GM18861 (cell line): ENCODE measurements at regions not wholly inside any gene's neighbourhood (a gene's known extent, or its start where the extent isn't known, plus 50 kb on each side); places are given as distances from the start of the nearest gene placed in this dataset.
"Not testable (repeated sequence)": the region's sequence is repeated elsewhere in the genome, so short reads cannot be mapped to it uniquely, and the experiment has no call there.

Source experiments
- ATAC-seq: cut with Tn5 transposase; IDR thresholded peaks from one replicate; pipeline ENCODE4 v1.9.1; 2021; ENCODE audit not compliant: unreplicated experiment

DNA sequence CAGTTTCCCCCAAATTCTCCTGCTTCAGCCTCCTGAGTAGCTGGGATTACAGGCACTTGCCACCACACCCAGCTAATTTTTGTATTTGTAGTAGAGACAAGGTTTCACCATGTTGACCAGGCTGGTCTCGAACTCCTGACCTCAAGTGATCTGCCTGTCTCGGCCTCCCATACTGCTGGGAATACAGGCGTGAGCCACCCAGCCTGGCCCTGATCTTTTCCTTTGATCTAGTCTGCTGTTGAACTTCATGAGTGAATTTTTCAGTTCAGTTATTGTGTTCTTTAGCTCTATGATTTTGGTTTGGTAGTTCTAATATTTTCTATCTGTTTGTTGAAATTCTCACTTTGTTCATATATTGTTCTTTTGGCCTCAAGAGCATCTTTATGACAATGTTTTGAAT, 83.4 kb upstream of the RAP2C start:
- not testable (repeated sequence) for ATAC-seq

DNA sequence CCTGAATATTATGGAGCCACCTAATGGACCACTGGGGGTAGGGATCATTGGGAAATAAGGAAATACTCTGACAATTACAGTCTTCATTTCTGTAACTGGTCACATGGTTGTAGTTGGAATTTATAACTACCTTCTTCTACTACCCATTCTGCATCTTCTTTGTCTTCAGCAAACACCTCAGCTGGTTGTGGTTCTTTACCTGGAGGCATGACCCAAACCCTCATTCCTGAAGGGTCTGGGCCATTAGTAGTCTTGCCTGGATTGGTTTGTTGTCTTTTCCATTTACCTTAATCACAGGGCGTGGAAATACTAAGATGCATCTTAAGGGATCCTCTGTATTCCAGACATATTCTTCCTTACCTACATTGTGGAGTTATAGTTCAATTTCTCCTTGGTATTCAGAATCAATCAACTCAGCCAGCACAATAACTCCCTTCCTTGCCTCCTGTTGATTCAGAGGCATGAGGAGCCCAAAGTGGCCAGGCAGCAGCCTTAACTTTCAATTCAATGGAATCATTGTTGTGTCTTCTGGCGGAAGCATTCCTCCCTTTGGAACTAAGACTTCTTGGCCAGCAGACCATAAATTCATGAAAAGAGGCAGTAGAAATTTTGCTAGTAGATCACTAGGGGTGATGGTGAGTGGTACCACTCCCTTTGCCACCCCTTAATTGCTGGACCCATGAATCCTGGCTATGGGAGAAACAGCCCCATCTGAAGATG, 75.7 kb upstream of the RAP2C start:
- ATAC-seq = no peak

DNA sequence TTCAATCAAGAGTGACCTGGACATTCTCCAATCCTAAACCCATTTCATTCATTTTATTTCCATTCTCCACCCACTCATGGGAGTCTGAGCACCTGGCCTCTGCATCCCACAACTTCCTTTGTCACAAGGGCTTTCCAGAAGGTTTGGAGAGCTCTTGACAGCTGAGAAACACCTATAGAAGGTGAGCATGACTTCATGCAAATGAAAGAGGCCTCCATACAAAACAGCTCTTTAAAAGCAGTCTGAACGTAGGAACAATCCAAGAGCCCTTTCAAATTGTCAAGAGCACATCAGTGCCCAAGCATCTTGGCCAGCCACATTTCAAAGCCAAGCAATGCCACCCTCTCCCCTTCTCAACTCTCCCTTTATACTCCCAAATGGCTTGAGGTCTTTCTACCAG, 74.9 kb upstream of the RAP2C start:
- no peak for ATAC-seq

DNA sequence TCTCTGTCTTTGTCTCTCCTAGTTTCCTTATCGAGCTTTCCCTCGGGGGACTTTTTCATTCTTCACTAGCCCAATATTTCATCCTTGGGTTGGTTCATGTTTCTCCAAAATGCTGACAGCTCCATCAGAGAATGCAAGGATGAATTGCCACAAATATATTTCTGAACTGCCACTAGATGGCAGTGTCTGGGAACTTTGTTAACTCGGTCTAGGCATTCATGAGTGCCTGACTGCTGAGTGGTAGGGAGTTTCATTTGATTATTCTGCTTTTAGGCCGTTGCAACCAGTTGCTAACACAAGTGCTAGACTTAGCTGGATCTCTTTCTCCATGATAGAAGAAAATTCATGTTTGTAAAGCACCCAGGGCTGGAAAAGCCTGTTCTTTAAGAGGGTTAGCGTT, 73.5 kb upstream of the RAP2C start:
- peak; percentile 88 for ATAC-seq

DNA sequence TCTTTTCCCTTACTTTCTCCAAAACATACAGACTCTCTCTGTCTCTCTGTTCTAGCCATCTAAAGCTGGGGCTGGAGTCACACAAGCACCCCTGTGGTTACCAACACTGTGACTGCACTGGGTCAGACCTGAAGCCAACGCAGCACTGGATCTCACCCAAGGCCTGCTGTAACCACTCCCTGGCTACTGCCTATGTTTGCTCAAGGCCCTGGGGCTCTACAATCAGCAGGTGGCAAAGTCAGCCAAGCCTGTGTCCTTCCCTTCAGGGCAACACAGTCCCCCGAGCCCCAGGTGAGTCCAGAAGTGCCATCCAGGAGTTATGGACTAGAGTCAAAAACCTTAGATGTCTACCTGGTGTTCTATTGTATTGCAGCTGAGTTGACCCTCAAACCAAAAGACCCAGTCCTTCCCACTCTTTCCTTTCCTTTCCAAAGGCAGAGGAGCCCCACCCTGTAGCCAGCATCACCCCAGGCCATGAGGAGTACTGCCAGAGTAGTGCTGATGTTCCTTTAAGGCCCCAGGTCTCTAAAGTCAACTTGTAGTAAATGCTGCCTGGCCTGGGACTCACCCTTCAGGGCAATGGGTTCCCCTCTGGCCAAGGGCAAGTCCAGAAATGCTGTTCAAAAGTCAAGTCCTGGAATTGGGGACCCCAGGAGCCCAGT, 58.8 kb upstream of the RAP2C start:
- no peak for ATAC-seq

DNA sequence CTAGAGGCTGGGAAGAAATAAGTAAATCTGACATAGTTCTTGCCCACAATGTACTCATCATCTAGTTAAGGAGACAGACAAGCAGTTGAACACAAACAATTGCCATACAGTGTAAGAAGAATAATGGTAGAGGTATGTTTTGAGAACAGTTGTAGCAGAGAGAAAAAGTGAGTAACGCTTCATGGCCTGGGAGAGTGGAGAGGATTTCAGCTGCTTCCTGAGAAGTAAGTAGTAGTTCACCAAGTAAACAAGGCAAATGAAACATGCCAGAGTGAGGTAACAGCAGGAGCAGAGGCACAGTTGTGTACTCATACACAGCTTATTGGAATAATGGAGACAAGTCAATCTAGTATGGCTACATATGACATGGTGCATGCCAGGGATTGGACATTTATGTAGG, 53.6 kb upstream of the RAP2C start:
- no peak for ATAC-seq

DNA sequence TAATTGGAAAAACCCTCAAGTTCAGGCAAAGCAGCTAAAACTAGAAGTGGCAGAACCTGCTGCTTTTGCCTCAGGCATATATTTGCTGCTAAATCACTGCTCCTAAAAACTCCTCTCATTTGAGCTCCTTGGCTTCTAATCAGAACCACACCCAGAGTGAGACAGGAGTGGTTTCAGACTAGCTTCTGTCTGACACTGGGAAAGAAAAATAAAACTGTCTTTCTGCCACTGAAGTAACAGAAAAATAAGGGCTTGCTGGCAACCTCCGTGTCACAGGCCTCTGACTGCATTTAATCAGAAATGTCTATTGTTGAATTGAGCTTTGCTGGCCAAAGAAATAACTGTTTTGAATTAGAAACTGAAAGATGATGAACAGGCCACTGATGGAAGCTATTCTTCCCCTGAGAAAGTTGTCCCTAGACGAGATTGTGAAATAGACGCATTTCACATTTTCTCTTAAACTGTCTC, 52.1 kb upstream of the RAP2C start:
- ATAC-seq = no peak

DNA sequence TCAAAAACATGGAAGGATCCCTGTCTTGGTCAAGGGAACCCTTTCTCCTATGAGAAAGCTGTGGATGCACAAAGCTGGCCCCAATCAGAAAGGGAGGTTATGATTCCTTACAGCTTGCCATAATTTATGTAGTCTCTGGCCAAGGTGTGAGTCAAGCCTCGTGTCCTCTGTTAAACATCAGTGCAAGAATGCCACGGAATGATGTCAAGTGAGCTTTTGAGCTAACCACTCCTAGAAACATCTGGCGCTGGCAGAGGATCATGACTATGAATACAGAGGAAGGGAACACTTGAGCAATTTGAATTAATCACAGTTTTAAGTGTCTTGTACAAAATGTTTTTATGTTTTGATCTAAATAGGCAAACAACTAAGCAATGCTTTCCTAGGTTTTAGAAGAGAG, 51.5 kb upstream of the RAP2C start:
- no peak for ATAC-seq

DNA sequence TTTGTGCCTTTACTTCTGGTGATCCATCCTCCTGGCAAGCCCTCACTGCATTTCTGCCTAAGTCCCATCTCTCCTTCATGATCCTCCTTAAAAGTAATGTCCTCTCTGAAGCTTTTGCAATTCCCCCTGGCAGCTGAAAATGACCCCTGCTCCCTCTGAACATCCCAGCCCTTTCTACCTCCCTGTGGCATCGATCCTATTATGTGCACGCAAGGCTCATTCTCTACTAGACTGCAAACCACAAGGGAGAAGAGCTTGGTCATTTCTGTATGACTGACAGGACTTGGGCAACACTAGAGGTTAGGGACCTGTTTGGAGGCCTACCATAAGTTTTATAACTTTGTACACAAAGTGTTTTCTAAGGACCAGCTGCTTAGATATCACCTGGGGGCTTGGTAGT, 50.8 kb upstream of the RAP2C start:
- no peak for ATAC-seq
